RWPE2 (cell line): ENCODE measurements at regions not wholly inside any gene's neighbourhood (a gene's known extent, or its start where the extent isn't known, plus 50 kb on each side); places are given as distances from the start of the nearest gene placed in this dataset.

Experiments used
- ATAC-seq: fragments of 200-7000 bp; cut with Tn5 transposase; 3 replicates; pipeline ENCODE4 v1.9.1; 2021; ENCODE audit warnings: low read depth
- DNase-seq: peaks from one replicate; pipeline ENCODE4 v3.0.0-alpha.2; 2020; ENCODE audit warnings: low spot score
- H3K27ac ChIP-seq: fragments of 450-650 bp; 2 replicates; pipeline ENCODE4 v1.5.1; 2017; ENCODE audit warnings: mild to moderate bottlenecking; ENCODE audit not compliant: poor library complexity, severe bottlenecking
- H3K27me3 ChIP-seq: fragments of 250-450 bp; sonication (Bioruptor Pico); 2 replicates; pipeline ENCODE4 v1.5.1; 2021; ENCODE audit warnings: mild to moderate bottlenecking, moderate library complexity; ENCODE audit not compliant: insufficient read depth, poor library complexity, severe bottlenecking
- H3K36me3 ChIP-seq: fragments of 250-450 bp; sonication (Bioruptor Pico); 2 replicates; pipeline ENCODE4 v1.5.1; 2020; ENCODE audit warnings: low read depth, mild to moderate bottlenecking, moderate library complexity
- H3K4me1 ChIP-seq: fragments of 250-450 bp; sonication (Bioruptor Pico); 2 replicates; pipeline ENCODE4 v1.5.1; 2021; ENCODE audit warnings: mild to moderate bottlenecking, moderate library complexity; ENCODE audit not compliant: insufficient read depth, poor library complexity, severe bottlenecking
- H3K4me3 ChIP-seq: fragments of 250-450 bp; sonication (Bioruptor Pico); 2 replicates; pipeline ENCODE4 v1.5.1; 2021; ENCODE audit warnings: mild to moderate bottlenecking, moderate library complexity; ENCODE audit not compliant: severe bottlenecking
- H3K9me3 ChIP-seq: fragments of 250-450 bp; sonication (Bioruptor Pico); 2 replicates; pipeline ENCODE4 v1.5.1; 2021; ENCODE audit warnings: mild to moderate bottlenecking, moderate library complexity; ENCODE audit not compliant: severe bottlenecking
- TF ChIP-seq, protein P1 (sequence below): fragments of 450-650 bp; IDR thresholded peaks from one replicate; pipeline ENCODE4 v1.5.1; 2017; ENCODE audit warnings: mild to moderate bottlenecking, moderate library complexity; ENCODE audit not compliant: poor library complexity, severe bottlenecking

DNA sequence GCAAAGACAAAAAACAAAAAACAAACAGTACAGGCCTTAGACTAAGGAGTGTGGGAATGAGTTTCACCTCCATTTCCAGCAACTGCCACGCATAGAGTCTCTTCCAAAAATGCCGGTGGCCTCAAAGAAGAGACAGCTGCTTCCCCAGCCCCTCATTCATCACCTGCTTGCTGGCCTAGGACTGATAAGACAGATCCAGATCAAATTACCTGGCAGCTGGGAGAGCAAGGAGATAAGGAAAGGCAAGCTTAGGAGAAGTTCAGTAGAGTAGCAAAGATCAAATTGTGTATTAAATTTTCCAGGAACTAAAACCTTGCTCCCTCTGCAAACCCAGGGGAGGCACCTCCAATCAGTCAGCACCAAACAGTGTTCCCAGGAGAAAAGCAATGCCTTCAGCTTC lies 325.8 kb upstream of the CTNNB1 start:
- H3K27me3 ChIP-seq = no peaks in the 10 kb centered on the region
- H3K27ac ChIP-seq = no peak overlapping the region
- no peaks in the 10 kb centered on the region for H3K4me1 ChIP-seq
- TF ChIP-seq, protein P1, sequence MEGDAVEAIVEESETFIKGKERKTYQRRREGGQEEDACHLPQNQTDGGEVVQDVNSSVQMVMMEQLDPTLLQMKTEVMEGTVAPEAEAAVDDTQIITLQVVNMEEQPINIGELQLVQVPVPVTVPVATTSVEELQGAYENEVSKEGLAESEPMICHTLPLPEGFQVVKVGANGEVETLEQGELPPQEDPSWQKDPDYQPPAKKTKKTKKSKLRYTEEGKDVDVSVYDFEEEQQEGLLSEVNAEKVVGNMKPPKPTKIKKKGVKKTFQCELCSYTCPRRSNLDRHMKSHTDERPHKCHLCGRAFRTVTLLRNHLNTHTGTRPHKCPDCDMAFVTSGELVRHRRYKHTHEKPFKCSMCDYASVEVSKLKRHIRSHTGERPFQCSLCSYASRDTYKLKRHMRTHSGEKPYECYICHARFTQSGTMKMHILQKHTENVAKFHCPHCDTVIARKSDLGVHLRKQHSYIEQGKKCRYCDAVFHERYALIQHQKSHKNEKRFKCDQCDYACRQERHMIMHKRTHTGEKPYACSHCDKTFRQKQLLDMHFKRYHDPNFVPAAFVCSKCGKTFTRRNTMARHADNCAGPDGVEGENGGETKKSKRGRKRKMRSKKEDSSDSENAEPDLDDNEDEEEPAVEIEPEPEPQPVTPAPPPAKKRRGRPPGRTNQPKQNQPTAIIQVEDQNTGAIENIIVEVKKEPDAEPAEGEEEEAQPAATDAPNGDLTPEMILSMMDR = no peak
- no peak overlapping the region for H3K4me3 ChIP-seq
- ATAC-seq (no peak), DNase-seq (no peak)
- H3K9me3 ChIP-seq = no peaks in the 10 kb centered on the region
- H3K36me3 ChIP-seq = no peaks in the 10 kb centered on the region

DNA sequence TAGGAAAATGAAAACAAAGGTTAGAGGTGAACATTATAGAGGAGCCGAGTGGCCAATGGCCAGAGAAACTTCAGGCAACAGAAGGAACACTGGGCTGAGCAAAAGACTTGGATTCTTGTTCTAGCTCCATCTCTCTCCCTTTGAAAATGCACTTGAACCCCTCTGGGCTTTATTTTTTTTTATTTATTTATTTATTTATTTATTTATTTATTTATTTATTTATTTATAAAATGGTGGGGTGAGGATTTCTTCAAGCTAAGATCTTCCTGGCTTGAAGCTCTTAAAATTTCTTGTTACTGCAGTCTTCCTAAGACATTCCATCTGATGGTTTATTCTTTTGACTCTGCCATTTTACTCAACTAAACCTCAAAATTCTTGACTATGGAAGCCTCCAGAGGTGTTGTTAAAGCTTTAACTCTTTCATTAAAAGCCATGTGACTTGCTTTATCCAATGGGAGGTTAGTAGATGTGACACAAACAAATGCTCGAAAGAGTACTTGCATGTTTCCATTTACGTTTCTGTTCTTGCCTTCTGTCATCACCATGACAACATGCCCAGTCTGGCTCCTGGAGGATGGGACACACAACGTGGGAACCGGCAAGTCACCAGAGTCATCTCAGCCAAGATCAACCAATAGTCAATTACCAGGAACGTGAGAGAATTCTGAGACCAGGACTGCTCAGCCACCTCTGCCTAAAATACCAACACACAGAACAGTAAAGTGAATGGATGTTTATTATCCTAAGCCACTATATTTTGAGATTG lies 325.2 kb upstream of the CTNNB1 start:
- TF ChIP-seq, protein P1 = no peak
- no peak for DNase-seq
- Histone ChIP-seq H3K4me3 (no peak overlapping the region), H3K36me3 (no peaks in the 10 kb centered on the region), H3K27me3 (no peaks in the 10 kb centered on the region), H3K27ac (no peak overlapping the region), H3K4me1 (no peaks in the 10 kb centered on the region), H3K9me3 (no peaks in the 10 kb centered on the region)
- ATAC-seq = no peak

DNA sequence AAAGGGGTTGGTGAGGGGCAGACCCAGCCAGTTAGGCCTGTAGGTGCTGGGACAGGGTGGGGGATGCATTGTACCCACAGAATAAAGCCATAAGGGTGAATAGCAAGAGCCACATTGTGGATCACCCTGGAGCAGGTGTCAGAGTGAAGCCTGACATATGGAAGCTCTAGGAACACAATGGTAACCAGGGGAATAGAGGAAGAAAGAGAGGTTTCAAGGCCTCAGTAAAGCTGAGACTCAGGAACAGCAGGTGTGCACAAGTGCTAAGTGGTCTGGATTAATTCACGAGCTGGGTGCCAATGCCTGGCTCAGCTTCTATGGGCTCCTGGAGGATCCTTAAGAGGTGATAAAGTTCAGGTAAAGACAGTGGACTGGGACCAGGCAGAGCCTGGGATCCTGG lies 323.7 kb upstream of the CTNNB1 start:
- Histone ChIP-seq H3K27ac (no peak overlapping the region), H3K4me3 (no peak overlapping the region), H3K9me3 (no peaks in the 10 kb centered on the region), H3K4me1 (no peaks in the 10 kb centered on the region), H3K27me3 (no peaks in the 10 kb centered on the region), H3K36me3 (no peaks in the 10 kb centered on the region)
- DNase-seq (no peak), ATAC-seq (no peak)
- TF ChIP-seq, protein P1 = no peak

DNA sequence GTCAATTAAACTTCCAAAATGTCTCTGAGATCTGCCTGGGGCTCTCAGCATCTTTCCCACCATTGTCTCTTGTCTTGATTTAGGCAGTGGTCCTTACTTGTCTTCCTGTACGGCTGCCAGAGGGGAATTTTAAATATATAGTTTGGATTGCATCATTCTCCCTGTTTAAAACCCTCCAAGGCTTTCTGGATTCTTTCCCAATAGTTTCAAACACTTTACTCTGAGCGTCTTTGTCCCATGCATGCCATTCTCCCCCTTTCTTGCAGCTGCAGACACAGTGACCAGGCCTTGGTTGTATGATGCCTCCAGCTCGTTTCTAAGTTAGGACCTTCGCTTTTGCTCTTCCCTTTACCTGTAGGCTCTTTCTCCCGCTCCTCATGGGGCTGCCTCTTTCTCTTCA lies 323.3 kb upstream of the CTNNB1 start:
- DNase-seq = no peak
- H3K27ac ChIP-seq = no peak overlapping the region
- no peaks in the 10 kb centered on the region for H3K4me1 ChIP-seq
- no peak overlapping the region for H3K4me3 ChIP-seq
- H3K9me3 ChIP-seq = no peaks in the 10 kb centered on the region
- no peaks in the 10 kb centered on the region for H3K36me3 ChIP-seq
- TF ChIP-seq, protein P1 = no peak
- H3K27me3 ChIP-seq = no peaks in the 10 kb centered on the region
- no peak for ATAC-seq

DNA sequence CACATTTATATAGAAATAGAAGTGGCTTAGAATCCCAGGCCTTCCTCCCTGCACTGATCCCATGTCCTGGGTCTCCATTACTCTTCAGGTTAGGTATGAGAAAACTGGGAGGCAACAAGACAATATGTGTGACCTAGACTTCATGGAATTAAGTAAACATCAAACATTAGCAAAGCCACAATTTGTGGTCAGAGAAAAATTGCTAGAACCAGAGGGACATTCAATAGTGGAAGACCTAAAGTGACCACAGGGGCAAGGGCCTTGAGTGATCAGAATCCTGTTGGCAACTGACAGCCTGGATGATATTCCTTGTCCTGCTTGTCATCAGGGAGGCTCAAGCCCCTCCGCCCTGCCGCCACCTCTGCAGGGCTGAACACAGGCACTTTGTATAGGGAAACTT lies 322.8 kb upstream of the CTNNB1 start:
- TF ChIP-seq, protein P1 = no peak
- no peak overlapping the region for H3K4me3 ChIP-seq
- ATAC-seq (no peak), DNase-seq (no peak)
- no peaks in the 10 kb centered on the region for H3K4me1 ChIP-seq
- no peak overlapping the region for H3K27ac ChIP-seq
- H3K27me3 ChIP-seq = no peaks in the 10 kb centered on the region
- H3K9me3 ChIP-seq = no peaks in the 10 kb centered on the region
- H3K36me3 ChIP-seq = no peaks in the 10 kb centered on the region
